OCI-LY7 (cell line): ENCODE measurements at regions not wholly inside any gene's neighbourhood (a gene's known extent, or its start where the extent isn't known, plus 50 kb on each side); places are given as distances from the start of the nearest gene placed in this dataset.
"Not testable (repeated sequence)": the region's sequence is repeated elsewhere in the genome, so short reads cannot be mapped to it uniquely, and the experiment has no call there.

Source experiments
- BruUV-seq: library from RNA; stranded (reverse); fragments of 400-500 nt; replicated peaks from 2 replicates; lab custom pipeline; 2021; lab: Mats Ljungman, UMichigan
- CTCF ChIA-PET: fragments of 300-600 bp; sonication (Branson Sonifier 250); formaldehyde crosslinking; loops from one replicate; lab custom pipeline; 2022; ENCODE audit warnings: antibody characterized with exemption; ENCODE audit not compliant: unreplicated experiment; lab: Charles Lee
- POLR2A ChIA-PET: fragments of 300-600 bp; sonication (Branson Sonifier 250); formaldehyde crosslinking; loops from one replicate; lab custom pipeline; 2022; ENCODE audit warnings: antibody characterized with exemption; lab: Charles Lee
- DNase-seq: peaks from one replicate; pipeline ENCODE4 v3.0.0-alpha.2; 2015; ENCODE audit warnings: low spot score
- H2AFZ ChIP-seq: fragments of 200-600 bp; sonication (generic), shearing (Covaris generic); 2 replicates; pipeline ENCODE4 v1.6.1; 2014; ENCODE audit warnings: mild to moderate bottlenecking, antibody characterized with exemption, low read length, moderate library complexity
- H3K27ac ChIP-seq: fragments of 200-600 bp; sonication (generic); 2 replicates; pipeline ENCODE4 v1.5.1; 2014; ENCODE audit warnings: mixed run types, low read depth, mild to moderate bottlenecking, moderate library complexity, low read length, inconsistent platforms; ENCODE audit not compliant: poor library complexity, severe bottlenecking
- H3K36me3 ChIP-seq: fragments of 200-600 bp; sonication (generic); 2 replicates; pipeline ENCODE4 v1.6.1; 2014; ENCODE audit warnings: mild to moderate bottlenecking, antibody characterized with exemption, low read length, moderate library complexity, mixed read lengths; ENCODE audit not compliant: insufficient read depth
- H3K4me1 ChIP-seq: fragments of 200-600 bp; sonication (generic); 2 replicates; pipeline ENCODE4 v1.5.1; 2014; ENCODE audit warnings: mild to moderate bottlenecking, low read length; ENCODE audit not compliant: insufficient read depth, poor library complexity, severe bottlenecking
- H3K4me2 ChIP-seq: fragments of 200-600 bp; sonication (generic); 2 replicates; pipeline ENCODE4 v1.6.1; 2014; ENCODE audit warnings: mild to moderate bottlenecking, low read length
- H3K4me3 ChIP-seq: fragments of 200-600 bp; sonication (generic); 2 replicates; pipeline ENCODE4 v1.5.1; 2014; ENCODE audit warnings: mild to moderate bottlenecking, low read depth, low read length; ENCODE audit not compliant: poor library complexity, severe bottlenecking
- H3K79me2 ChIP-seq: fragments of 200-600 bp; sonication (generic); 2 replicates; pipeline ENCODE4 v1.6.1; 2016; ENCODE audit warnings: low read depth, mild to moderate bottlenecking, low read length, moderate library complexity, mixed read lengths; ENCODE audit not compliant: insufficient read depth
- H3K9me2 ChIP-seq: fragments of 200-600 bp; sonication (generic); 2 replicates; pipeline ENCODE4 v1.6.1; 2016; ENCODE audit warnings: mild to moderate bottlenecking, low read length, mixed read lengths; ENCODE audit not compliant: insufficient read depth
- H3K9me3 ChIP-seq: fragments of 200-600 bp; sonication (generic); 2 replicates; pipeline ENCODE4 v1.6.1; 2014; ENCODE audit warnings: mild to moderate bottlenecking, mixed run types, low read length, mixed read lengths
- H4K20me1 ChIP-seq: fragments of 200-600 bp; sonication (generic); 2 replicates; pipeline ENCODE4 v1.6.1; 2014; ENCODE audit warnings: mild to moderate bottlenecking, antibody characterized with exemption, low read length, moderate library complexity, mixed read lengths; ENCODE audit not compliant: insufficient read depth
- intact Hi-C: fragments of 100-400 bp; cut with micrococcal nuclease; formaldehyde crosslinking; loops from one replicate; pipeline ENCODE4 v1.10.0; 2022; ENCODE audit not compliant: unreplicated experiment

GRCh38 chr21:6023331-6023730 is 4498.1 kb upstream of the TPTE start:
- H3K4me1 ChIP-seq, H4K20me1 ChIP-seq, H3K79me2 ChIP-seq, POLR2A ChIA-PET, H3K9me3 ChIP-seq, intact Hi-C loops, H3K4me3 ChIP-seq, DNase-seq, CTCF ChIA-PET, H3K4me2 ChIP-seq, H3K27ac ChIP-seq, H3K36me3 ChIP-seq, H3K9me2 ChIP-seq, BruUV-seq, H2AFZ ChIP-seq: not testable (repeated sequence)

- H3K4me2 ChIP-seq, H2AFZ ChIP-seq, POLR2A ChIA-PET, DNase-seq, BruUV-seq, H3K9me3 ChIP-seq, intact Hi-C loops, H3K4me1 ChIP-seq, CTCF ChIA-PET, H3K79me2 ChIP-seq, H4K20me1 ChIP-seq, H3K9me2 ChIP-seq, H3K27ac ChIP-seq, H3K36me3 ChIP-seq, H3K4me3 ChIP-seq: not testable (repeated sequence)
These were observed 4496.2 kb upstream of the TPTE start for GRCh38 chr21:6025139-6025538.

- H3K79me2 ChIP-seq, H3K4me2 ChIP-seq, POLR2A ChIA-PET, H3K4me1 ChIP-seq, DNase-seq, H4K20me1 ChIP-seq, H3K36me3 ChIP-seq, BruUV-seq, H3K4me3 ChIP-seq, H3K9me2 ChIP-seq, intact Hi-C loops, H2AFZ ChIP-seq, H3K27ac ChIP-seq, H3K9me3 ChIP-seq, CTCF ChIA-PET: not testable (repeated sequence)
These were observed 4493.9 kb upstream of the TPTE start for GRCh38 chr21:6027497-6027896.

- H3K4me2 ChIP-seq, CTCF ChIA-PET, H3K4me1 ChIP-seq, POLR2A ChIA-PET, H3K79me2 ChIP-seq, H3K4me3 ChIP-seq, H3K36me3 ChIP-seq, intact Hi-C loops, H4K20me1 ChIP-seq, H3K9me3 ChIP-seq, H3K9me2 ChIP-seq, DNase-seq, BruUV-seq, H3K27ac ChIP-seq, H2AFZ ChIP-seq: not testable (repeated sequence)
These were observed 4487.2 kb upstream of the TPTE start for GRCh38 chr21:6034124-6034678.

- H3K9me3 ChIP-seq, H3K4me2 ChIP-seq, H3K4me1 ChIP-seq, POLR2A ChIA-PET, BruUV-seq, H3K27ac ChIP-seq, H3K9me2 ChIP-seq, H3K36me3 ChIP-seq, H4K20me1 ChIP-seq, H3K4me3 ChIP-seq, intact Hi-C loops, H2AFZ ChIP-seq, CTCF ChIA-PET, DNase-seq, H3K79me2 ChIP-seq: not testable (repeated sequence)
These were observed 4486.4 kb upstream of the TPTE start for GRCh38 chr21:6034820-6035473.

- intact Hi-C loops, H3K9me3 ChIP-seq, POLR2A ChIA-PET, H3K27ac ChIP-seq, H3K9me2 ChIP-seq, H3K4me2 ChIP-seq, H3K36me3 ChIP-seq, H3K79me2 ChIP-seq, CTCF ChIA-PET, DNase-seq, H3K4me3 ChIP-seq, BruUV-seq, H4K20me1 ChIP-seq, H2AFZ ChIP-seq, H3K4me1 ChIP-seq: not testable (repeated sequence)
These were observed 4485.8 kb upstream of the TPTE start for GRCh38 chr21:6035474-6036155.
